ENCODE measurements at regions not wholly inside any gene's neighbourhood (a gene's known extent, or its start where the extent isn't known, plus 50 kb on each side); places are given as distances from the start of the nearest gene placed in this dataset.

DNA sequence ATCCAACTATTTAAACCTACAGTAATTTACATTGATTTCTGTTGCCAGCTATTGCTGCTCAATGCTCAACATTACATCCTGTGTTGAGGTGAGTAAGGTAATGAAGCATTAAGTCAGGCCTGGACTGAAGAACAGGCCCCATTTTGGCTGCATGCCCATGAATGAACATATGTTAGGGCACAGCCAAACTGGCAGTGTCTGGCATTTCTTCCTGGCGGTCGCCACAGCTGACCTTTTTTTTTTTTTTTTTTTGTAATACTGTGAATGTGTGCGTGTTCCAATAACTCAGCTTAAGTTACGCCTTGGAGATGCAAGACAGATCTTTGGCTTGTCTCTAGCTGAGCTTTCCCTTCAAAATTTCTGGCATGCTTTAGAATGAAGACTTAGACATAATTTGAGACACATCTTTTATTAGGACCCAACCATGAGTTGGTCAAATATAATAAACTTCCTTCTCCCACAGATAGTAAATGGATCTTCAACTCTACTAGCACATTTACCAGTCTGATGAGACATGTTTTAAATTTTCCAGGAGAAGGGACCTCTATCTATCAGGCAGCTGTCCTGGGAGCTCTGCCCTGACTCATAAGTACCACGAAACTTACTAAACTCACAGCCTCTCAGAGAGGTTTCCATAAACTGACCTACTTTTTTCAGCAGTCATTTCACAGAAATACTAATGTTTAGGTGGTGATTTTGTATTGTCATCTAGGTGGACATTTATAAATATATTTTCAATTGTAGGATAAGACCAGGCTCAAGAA, 341.1 kb upstream of the RUNX1 start:
- TF ChIP-seq POLR2AphosphoS5 (IDR thresholded peaks at IDR 0.05; ENCODE audit: low read depth, low read length) (no peak), EZH2phosphoT487 (IDR thresholded peaks at IDR 0.05; ENCODE audit: borderline replicate concordance, low read depth) (no peak), TAF1 (IDR thresholded peaks at IDR 0.05; ENCODE audit: borderline replicate concordance, low read depth, low read length) (no peak), EP300 (IDR thresholded peaks at IDR 0.05; ENCODE audit: borderline replicate concordance in 1 of 2, low read depth in 1 of 2, low read length in 1 of 2) (peak in 1 of 2 experiments; percentile 52; a peak in 1 of 4 replicates), NRF1 (IDR thresholded peaks at IDR 0.05; ENCODE audit: low read depth, low read length) (no peak), SMC3 (IDR thresholded peaks at IDR 0.05; ENCODE audit: low read depth, low read length) (no peak)
- TF ChIP-seq, protein P1, sequence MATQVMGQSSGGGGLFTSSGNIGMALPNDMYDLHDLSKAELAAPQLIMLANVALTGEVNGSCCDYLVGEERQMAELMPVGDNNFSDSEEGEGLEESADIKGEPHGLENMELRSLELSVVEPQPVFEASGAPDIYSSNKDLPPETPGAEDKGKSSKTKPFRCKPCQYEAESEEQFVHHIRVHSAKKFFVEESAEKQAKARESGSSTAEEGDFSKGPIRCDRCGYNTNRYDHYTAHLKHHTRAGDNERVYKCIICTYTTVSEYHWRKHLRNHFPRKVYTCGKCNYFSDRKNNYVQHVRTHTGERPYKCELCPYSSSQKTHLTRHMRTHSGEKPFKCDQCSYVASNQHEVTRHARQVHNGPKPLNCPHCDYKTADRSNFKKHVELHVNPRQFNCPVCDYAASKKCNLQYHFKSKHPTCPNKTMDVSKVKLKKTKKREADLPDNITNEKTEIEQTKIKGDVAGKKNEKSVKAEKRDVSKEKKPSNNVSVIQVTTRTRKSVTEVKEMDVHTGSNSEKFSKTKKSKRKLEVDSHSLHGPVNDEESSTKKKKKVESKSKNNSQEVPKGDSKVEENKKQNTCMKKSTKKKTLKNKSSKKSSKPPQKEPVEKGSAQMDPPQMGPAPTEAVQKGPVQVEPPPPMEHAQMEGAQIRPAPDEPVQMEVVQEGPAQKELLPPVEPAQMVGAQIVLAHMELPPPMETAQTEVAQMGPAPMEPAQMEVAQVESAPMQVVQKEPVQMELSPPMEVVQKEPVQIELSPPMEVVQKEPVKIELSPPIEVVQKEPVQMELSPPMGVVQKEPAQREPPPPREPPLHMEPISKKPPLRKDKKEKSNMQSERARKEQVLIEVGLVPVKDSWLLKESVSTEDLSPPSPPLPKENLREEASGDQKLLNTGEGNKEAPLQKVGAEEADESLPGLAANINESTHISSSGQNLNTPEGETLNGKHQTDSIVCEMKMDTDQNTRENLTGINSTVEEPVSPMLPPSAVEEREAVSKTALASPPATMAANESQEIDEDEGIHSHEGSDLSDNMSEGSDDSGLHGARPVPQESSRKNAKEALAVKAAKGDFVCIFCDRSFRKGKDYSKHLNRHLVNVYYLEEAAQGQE (IDR thresholded peaks at IDR 0.05; ENCODE audit: low read depth, low read length), result no peak
- TF ChIP-seq, protein P2, sequence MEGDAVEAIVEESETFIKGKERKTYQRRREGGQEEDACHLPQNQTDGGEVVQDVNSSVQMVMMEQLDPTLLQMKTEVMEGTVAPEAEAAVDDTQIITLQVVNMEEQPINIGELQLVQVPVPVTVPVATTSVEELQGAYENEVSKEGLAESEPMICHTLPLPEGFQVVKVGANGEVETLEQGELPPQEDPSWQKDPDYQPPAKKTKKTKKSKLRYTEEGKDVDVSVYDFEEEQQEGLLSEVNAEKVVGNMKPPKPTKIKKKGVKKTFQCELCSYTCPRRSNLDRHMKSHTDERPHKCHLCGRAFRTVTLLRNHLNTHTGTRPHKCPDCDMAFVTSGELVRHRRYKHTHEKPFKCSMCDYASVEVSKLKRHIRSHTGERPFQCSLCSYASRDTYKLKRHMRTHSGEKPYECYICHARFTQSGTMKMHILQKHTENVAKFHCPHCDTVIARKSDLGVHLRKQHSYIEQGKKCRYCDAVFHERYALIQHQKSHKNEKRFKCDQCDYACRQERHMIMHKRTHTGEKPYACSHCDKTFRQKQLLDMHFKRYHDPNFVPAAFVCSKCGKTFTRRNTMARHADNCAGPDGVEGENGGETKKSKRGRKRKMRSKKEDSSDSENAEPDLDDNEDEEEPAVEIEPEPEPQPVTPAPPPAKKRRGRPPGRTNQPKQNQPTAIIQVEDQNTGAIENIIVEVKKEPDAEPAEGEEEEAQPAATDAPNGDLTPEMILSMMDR (IDR thresholded peaks at IDR 0.05), result no peak
- TF ChIP-seq, protein P3, sequence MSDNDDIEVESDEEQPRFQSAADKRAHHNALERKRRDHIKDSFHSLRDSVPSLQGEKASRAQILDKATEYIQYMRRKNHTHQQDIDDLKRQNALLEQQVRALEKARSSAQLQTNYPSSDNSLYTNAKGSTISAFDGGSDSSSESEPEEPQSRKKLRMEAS (IDR thresholded peaks at IDR 0.05; ENCODE audit: low read depth), result 0 out of 2 replicates have a peak, but pooled peaks have one; percentile 9
- TF ChIP-seq, protein P4, sequence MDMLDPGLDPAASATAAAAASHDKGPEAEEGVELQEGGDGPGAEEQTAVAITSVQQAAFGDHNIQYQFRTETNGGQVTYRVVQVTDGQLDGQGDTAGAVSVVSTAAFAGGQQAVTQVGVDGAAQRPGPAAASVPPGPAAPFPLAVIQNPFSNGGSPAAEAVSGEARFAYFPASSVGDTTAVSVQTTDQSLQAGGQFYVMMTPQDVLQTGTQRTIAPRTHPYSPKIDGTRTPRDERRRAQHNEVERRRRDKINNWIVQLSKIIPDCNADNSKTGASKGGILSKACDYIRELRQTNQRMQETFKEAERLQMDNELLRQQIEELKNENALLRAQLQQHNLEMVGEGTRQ (IDR thresholded peaks at IDR 0.05; ENCODE audit: borderline replicate concordance, low read depth, low read length), result no peak

All from SK-N-SH (cell line).